ENCODE measurements at regions not wholly inside any gene's neighbourhood (a gene's known extent, or its start where the extent isn't known, plus 50 kb on each side); places are given as distances from the start of the nearest gene placed in this dataset.

- TF ChIP-seq TSHZ1 (tag by site-specific recombination; IDR thresholded peaks at IDR 0.05; ENCODE audit: borderline replicate concordance) (no peak), ZNF580 (tag by site-specific recombination; IDR thresholded peaks at IDR 0.05) (no peak), ZNF37A (tag by site-specific recombination; IDR thresholded peaks at IDR 0.05) (no peak), ZFP37 (tag by site-specific recombination; IDR thresholded peaks at IDR 0.05) (no peak), OVOL3 (tag by site-specific recombination; IDR thresholded peaks at IDR 0.05) (no peak), ZNF426 (tag by site-specific recombination; IDR thresholded peaks at IDR 0.05) (no peak)
Observed at GRCh38 chr6:815348-815738, 122.4 kb upstream of the EXOC2 start (continued).

GRCh38 chr6:814378-815347 is 121.7 kb upstream of the EXOC2 start:
- CTCF ChIA-PET, result interaction anchor here (0.5 to 2.1 kb wide), 9 partner anchors 13 to 1175 kb away, joined by 3 to 8 read pairs (median 4); no protein-coding TSS in a partner anchor
- Histone ChIP-seq H3K4me3 (ENCODE audit: low read depth, low read length) (no peak overlapping the region), H3K27ac (ENCODE audit: extremely low read depth, low read depth, low read length) (no peak overlapping the region), H3K36me3 (ENCODE audit: control insufficient read depth in 2 of 2, insufficient read depth in 1 of 2, low read length in 2 of 2) (no peaks in the 10 kb centered on the region), H3K9me3 (ENCODE audit: control insufficient read depth, insufficient read depth, low read depth, low read length) (no peaks in the 10 kb centered on the region), H3K4me1 (ENCODE audit: control insufficient read depth, insufficient read depth, low read length) (no peaks in the 10 kb centered on the region)
- POLR2A ChIA-PET, result no interaction called here
- no peak for TF ChIP-seq ZNF677 (tag by site-specific recombination; IDR thresholded peaks at IDR 0.05)
- TF ChIP-seq KLF9 (tag by site-specific recombination; IDR thresholded peaks at IDR 0.05; ENCODE audit: low read depth), result no peak

GRCh38 chr6:811831-812230 is 118.9 kb upstream of the EXOC2 start:
- H3K9me3 ChIP-seq (ENCODE audit: control insufficient read depth, insufficient read depth, low read depth, low read length), result no peaks in the 10 kb centered on the region
- H3K27ac ChIP-seq (ENCODE audit: extremely low read depth, low read depth, low read length), result no peak overlapping the region
- no peak for TF ChIP-seq ZNF830 (tag by site-specific recombination; IDR thresholded peaks at IDR 0.05; ENCODE audit: low read depth)
- no peak for TF ChIP-seq ZSCAN16 (tag by site-specific recombination; IDR thresholded peaks at IDR 0.05)
- TF ChIP-seq ZXDB (tag by site-specific recombination; IDR thresholded peaks at IDR 0.05), result no peak
- no peak for TF ChIP-seq HOXC10 (CRISPR knock-in tag; IDR thresholded peaks at IDR 0.05)
- no peak for TF ChIP-seq ZNF530 (tag by site-specific recombination; IDR thresholded peaks at IDR 0.05; ENCODE audit: low read depth)
- no peak for TF ChIP-seq ZNF768 (tag by site-specific recombination; IDR thresholded peaks at IDR 0.05)
- TF ChIP-seq TRIM28 (IDR thresholded peaks at IDR 0.05; ENCODE audit: borderline replicate concordance, low read length), result no peak
- no peak for TF ChIP-seq ZNF155 (tag by site-specific recombination; IDR thresholded peaks at IDR 0.05)
- no peak for TF ChIP-seq ZNF248 (tag by site-specific recombination; IDR thresholded peaks at IDR 0.05)
- TF ChIP-seq ZBTB17 (tag by site-specific recombination; IDR thresholded peaks at IDR 0.05), result no peak
- TF ChIP-seq ZNF596 (tag by site-specific recombination; IDR thresholded peaks at IDR 0.05), result no peak
- no peak for TF ChIP-seq MEIS1 (CRISPR knock-in tag; IDR thresholded peaks at IDR 0.05; ENCODE audit: borderline replicate concordance)
- no peak for TF ChIP-seq ZNF837 (tag by site-specific recombination; IDR thresholded peaks at IDR 0.05)
- TF ChIP-seq KLF9 (tag by site-specific recombination; IDR thresholded peaks at IDR 0.05; ENCODE audit: low read depth), result no peak
- no peak for TF ChIP-seq ZNF19 (tag by site-specific recombination; IDR thresholded peaks at IDR 0.05; ENCODE audit: low read depth)
- CTCF ChIA-PET, result interaction anchor here (0.6 to 1.8 kb wide), 2 partner anchors 14 to 1152 kb away, joined by 3 to 5 read pairs; no protein-coding TSS in a partner anchor
- no peaks in the 10 kb centered on the region for H3K36me3 ChIP-seq (ENCODE audit: control insufficient read depth in 2 of 2, insufficient read depth in 1 of 2, low read length in 2 of 2)
- POLR2A ChIA-PET, result no interaction called here
- H3K4me3 ChIP-seq (ENCODE audit: low read depth, low read length), result no peak overlapping the region
- H3K4me1 ChIP-seq (ENCODE audit: control insufficient read depth, insufficient read depth, low read length), result no peaks in the 10 kb centered on the region
